Astrocyte of the cerebellum (primary cell): ENCODE measurements at regions not wholly inside any gene's neighbourhood (a gene's known extent, or its start where the extent isn't known, plus 50 kb on each side); places are given as distances from the start of the nearest gene placed in this dataset.

Source experiments
- DNase-seq: peaks from one replicate; pipeline ENCODE4 v3.0.0-alpha.2; 2011; ENCODE audit warnings: low read depth
- H3K4me3 ChIP-seq: 2 replicates; pipeline ENCODE4 v1.5.1; 2011; ENCODE audit warnings: mild to moderate bottlenecking, low read depth, low read length, moderate library complexity
- in situ Hi-C: cut with HindIII; loops from 2 replicates; pipeline ENCODE4 v1.10.0; 2017; ENCODE audit warnings: low sequenced_read_pairs
- TF ChIP-seq, protein P1 (sequence below): IDR thresholded peaks from 2 replicates; pipeline ENCODE4 v1.5.1; 2012; ENCODE audit warnings: low read length, low read depth, moderate library complexity, mild to moderate bottlenecking; ENCODE audit errors: missing control alignments

DNA sequence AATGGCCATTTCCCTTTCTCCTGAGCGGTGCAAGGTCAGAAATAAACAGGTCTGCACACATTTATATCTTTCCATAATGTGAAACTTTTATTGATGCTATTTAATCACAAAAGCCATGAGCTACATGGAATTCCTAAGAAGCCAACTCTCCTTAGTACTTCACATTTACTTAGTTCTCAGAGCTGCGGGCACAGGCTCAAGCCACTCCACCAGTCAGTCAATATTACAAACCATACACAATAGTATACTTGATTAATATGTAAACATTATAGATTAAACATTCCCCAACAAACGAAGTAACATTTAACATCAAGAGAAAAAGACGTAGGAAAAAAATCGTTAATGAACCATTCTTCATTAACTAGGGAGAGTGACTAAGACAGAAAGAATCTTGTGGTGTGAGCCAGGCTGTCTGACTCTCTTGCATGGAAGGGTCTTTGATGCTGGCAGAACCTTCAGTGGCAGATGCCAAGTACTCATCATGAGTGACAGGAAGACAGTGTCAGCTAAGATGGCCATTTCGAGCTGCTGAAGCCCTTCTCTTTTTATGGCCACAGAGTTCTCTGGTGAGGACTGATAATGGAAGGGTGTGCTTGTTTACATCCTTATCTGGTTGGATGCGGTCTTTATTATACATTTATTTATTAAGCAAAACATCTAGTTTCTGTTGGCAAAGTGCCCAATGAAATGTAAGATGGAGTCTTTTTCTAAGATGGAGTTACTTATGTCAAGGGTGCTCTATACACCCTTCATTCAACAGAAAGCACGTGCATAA, 115.5 kb upstream of the TUT7 start:
- in situ Hi-C loops = no loop called here
- TF ChIP-seq, protein P1, sequence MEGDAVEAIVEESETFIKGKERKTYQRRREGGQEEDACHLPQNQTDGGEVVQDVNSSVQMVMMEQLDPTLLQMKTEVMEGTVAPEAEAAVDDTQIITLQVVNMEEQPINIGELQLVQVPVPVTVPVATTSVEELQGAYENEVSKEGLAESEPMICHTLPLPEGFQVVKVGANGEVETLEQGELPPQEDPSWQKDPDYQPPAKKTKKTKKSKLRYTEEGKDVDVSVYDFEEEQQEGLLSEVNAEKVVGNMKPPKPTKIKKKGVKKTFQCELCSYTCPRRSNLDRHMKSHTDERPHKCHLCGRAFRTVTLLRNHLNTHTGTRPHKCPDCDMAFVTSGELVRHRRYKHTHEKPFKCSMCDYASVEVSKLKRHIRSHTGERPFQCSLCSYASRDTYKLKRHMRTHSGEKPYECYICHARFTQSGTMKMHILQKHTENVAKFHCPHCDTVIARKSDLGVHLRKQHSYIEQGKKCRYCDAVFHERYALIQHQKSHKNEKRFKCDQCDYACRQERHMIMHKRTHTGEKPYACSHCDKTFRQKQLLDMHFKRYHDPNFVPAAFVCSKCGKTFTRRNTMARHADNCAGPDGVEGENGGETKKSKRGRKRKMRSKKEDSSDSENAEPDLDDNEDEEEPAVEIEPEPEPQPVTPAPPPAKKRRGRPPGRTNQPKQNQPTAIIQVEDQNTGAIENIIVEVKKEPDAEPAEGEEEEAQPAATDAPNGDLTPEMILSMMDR = no peak
- DNase-seq = no peak
- no peak overlapping the region for H3K4me3 ChIP-seq

DNA sequence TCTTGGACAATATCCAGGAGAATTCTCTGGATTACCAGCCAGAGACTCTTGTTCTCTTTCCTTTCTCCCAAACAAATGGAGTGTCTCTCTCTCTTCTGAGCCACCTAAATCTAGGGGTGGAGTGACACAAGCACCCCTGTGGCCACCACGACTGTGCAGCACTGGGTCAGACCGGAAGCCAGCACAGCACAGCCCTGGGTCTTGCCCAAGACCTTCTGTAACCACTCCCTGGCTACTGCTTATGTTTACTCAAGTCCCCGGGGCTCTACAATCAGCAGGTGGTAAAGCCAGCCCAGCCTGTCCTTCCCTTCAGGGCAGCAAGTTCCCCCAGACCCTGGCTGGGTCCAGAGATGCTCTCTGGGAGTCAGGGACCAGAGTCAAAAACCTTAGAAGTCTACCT, 110.0 kb upstream of the TUT7 start:
- in situ Hi-C loops = no loop called here

DNA sequence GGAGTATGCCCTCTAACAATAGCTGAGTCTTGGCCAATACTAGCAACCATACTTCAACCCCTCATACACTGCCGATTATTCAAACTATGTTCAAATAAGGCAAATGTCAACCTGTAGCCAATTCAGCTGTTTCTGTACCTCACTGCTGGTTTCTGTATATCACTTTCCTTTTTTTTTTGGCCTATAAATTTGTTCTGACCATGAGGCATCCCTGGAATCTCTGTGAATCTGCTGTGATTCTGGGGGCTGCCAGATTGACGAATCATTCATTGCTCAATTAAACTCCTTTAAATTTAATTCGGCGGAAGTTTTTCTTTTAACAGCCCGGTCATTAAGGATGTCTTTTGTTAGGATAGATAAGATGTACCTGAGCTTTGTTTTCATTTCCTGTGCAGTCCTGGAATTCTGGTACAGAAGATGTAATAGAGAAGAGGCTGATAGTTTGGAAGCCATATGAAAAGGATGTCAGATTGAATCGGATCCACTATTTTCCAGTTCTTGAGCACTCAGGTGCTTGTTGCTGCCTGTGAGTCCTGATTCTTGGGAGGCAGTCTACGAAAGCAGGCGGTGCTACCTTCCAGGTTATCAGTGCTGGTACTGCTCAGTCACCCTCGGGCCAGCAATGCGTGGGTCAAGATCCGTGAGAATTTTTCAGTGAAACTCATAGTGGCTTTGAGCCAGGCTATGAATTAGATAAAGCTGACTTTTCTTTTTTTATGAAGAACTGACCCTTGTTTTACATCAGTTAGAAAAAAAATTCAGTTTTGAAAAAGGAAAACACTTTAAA, 106.2 kb upstream of the TUT7 start:
- H3K4me3 ChIP-seq = no peak overlapping the region
- DNase-seq = no peak
- in situ Hi-C loops = no loop called here
- TF ChIP-seq, protein P1 = no peak

More for the DNA sequence above, 110.0 kb upstream of the TUT7 start:
- no peak overlapping the region for H3K4me3 ChIP-seq
- TF ChIP-seq, protein P1 = no peak
- no peak for DNase-seq

DNA sequence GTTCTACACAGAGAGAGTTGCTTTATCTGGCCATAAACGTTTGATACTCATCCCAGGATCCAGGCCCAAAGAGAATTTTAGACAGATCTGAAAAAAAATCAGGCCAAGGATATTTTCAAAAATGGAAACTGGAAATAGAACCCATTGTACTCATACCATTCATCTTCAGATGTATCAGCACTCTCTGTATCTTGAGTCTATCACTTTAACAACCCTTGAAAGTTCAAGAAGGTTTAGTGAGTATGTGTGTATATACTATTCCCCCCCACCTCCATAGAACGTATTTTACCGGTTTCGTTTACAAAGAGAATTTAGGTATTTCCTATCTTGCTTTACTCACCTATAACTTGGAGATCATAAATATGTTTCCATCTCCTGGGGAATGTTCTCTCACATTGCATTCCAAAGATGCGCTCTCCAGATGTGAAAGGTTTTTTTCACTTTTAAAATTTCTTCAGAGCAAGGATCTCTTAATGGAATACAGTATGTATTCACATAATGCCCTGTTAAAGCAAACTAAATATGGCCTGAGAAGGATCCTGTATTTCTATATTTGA, 105.5 kb upstream of the TUT7 start:
- H3K4me3 ChIP-seq = no peak overlapping the region
- in situ Hi-C loops = no loop called here
- TF ChIP-seq, protein P1 = no peak
- no peak for DNase-seq

DNA sequence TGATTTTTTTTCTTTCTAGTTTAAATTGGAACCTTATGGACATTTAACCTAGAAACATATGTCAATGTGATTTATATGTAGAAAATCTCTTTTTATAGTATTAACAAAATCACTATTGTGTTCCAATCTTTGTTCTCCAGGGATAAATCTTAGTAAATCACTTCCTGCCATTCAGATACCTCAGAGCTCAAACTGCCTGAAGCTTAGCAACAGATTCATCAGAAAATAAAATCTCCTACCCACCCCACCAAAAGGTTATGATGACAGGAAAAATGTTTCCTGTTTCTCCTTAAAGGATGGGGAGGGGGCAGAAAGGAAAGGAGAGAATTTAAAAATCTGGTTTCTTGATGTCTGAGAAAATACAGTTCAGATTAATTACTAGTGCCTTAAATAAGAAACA, 105.0 kb upstream of the TUT7 start:
- no peak for DNase-seq
- in situ Hi-C loops = no loop called here
- no peak overlapping the region for H3K4me3 ChIP-seq
- TF ChIP-seq, protein P1 = no peak

DNA sequence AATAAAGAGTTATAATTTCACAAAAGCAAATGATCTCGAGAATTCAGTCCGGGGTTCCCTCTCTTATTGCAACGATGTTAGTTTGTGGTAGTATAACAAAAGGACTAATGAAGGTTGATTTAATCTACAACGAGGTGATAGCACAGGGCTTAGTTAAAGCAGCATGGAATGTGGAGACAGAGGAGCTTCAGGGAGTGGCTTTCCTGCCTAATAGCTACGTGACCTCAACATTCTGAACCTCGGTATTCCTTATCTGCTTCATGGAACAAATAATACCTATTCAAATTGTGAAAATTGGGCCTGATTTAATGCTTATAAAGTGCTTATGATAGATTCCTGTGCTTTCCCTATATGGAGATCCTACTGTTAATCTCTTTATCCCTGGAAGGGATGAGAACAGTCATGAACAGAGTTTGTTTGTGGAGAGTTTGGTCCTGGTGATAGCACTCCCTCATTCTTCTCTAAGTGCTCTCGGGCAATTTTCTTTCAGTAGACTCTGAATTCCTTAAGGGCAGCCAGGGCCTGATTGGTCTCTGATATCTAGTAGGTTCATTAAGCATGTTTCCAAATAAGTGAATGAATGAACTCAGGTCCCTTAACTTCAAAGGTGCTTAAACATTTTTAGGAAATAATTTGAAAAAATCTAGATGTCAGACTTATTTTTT, 104.1 kb upstream of the TUT7 start:
- DNase-seq = no peak
- no peak overlapping the region for H3K4me3 ChIP-seq
- in situ Hi-C loops = no loop called here
- TF ChIP-seq, protein P1 = no peak
